ENCODE measurements at regions not wholly inside any gene's neighbourhood (a gene's known extent, or its start where the extent isn't known, plus 50 kb on each side); places are given as distances from the start of the nearest gene placed in this dataset.

- no peak for TF ChIP-seq PTBP1 (IDR thresholded peaks at IDR 0.05; ENCODE audit: low read depth, low read length)
- TF ChIP-seq ILF3 (IDR thresholded peaks at IDR 0.05; ENCODE audit: borderline replicate concordance), result no peak
- TF ChIP-seq ZBTB1 (CRISPR knock-in tag; IDR thresholded peaks at IDR 0.05; ENCODE audit: borderline replicate concordance, low read depth), result no peak
- TF ChIP-seq CEBPG (CRISPR knock-in tag; IDR thresholded peaks at IDR 0.05), result no peak
- TF ChIP-seq CEBPG (tag; conservative IDR thresholded peaks at IDR 0.05 in 1 of 2, IDR thresholded peaks at IDR 0.05 in 1 of 2), result no peak
- no peak for TF ChIP-seq ZNF274 (IDR thresholded peaks at IDR 0.05; ENCODE audit: borderline replicate concordance, low read depth, low read length)
- no peak for TF ChIP-seq MXI1 (IDR thresholded peaks at IDR 0.05; ENCODE audit: low read depth, low read length)
- TF ChIP-seq ELF4 (CRISPR knock-in tag; IDR thresholded peaks at IDR 0.05), result no peak
- TF ChIP-seq FOXK2 (conservative IDR thresholded peaks at IDR 0.05 in 1 of 2, IDR thresholded peaks at IDR 0.05 in 1 of 2; ENCODE audit: low read depth in 2 of 2), result no peak
Observed at GRCh38 chr3:27589795-27590194, 105.6 kb upstream of the SLC4A7 start (continued).

DNA sequence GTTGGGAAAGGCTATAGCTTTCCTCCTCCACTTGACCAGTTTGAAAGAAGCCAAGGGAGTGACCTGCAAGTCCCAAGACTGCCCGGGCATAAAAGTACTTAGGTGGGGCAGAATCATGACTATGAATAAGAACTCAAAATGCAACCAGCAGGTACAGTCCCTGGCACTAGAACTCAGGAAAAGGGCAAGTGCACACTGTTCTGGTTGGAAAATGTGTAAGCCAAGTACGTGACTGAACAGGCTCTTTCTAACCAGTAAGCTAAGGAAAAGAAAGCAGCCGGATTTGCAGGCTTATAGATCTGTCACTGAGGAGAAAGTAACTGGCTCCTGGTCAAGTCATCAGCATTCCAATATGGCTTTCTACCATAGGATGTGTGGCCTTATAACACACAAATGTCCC, 101.2 kb upstream of the SLC4A7 start:
- in situ Hi-C loops (cut with MboI), result no loop called here
- Histone ChIP-seq H3K4me3 (no peak overlapping the region), H2AFZ (ENCODE audit: low read depth, low read length) (no peak overlapping the region), H3K9me3 (replicated peaks; ENCODE audit: control insufficient read depth, insufficient read depth, low read depth, low read length) (no peaks in the 10 kb centered on the region), H3K36me3 (ENCODE audit: control insufficient read depth, insufficient read depth, low read length) (no peaks in the 10 kb centered on the region), H3K79me2 (ENCODE audit: control insufficient read depth, insufficient read depth, low read length) (no peaks in the 10 kb centered on the region), H3K27ac (ENCODE audit: extremely low read depth, low read depth, low read length) (no peak overlapping the region), H3K27me3 (ENCODE audit: control insufficient read depth in 2 of 2, insufficient read depth in 2 of 2, low read length in 2 of 2) (no peaks in the 10 kb centered on the region), H3K9ac (ENCODE audit: insufficient read depth in 1 of 2, low read depth in 2 of 2, low read length in 2 of 2) (no peak overlapping the region), H3K4me1 (replicated peaks in 1 of 2; ENCODE audit: control insufficient read depth in 2 of 2, insufficient read depth in 2 of 2, low read length in 2 of 2) (no peaks in the 10 kb centered on the region), H3K9me1 (ENCODE audit: control insufficient read depth, insufficient read depth, low read length) (no peaks in the 10 kb centered on the region), H3K4me2 (ENCODE audit: insufficient read depth, low read length) (no peak overlapping the region), H4K20me1 (replicated peaks; ENCODE audit: control insufficient read depth, insufficient read depth, low read length) (no peaks in the 10 kb centered on the region)
- ATAC-seq (no peak), DNase-seq (ENCODE audit: extremely low read depth in 1 of 4, low spot score in 3 of 4) (no peak), FAIRE-seq (no peak)
- intact Hi-C loops (cut with micrococcal nuclease), result no loop called here
- ChIA-PET POLR2A (interaction anchor here (0.7 kb wide), 1 partner anchor 183 kb away, joined by 4 read pairs; no protein-coding TSS in a partner anchor), CTCF (ENCODE audit: low intra/inter-chr PET ratio) (no interaction called here)
- BruUV-seq (replicated peaks), result no TSS peak
- WGBS (ENCODE audit: insufficient coverage, low coverage, missing lambda C conversion rate), result 2% methylated on average over 3 of the region's 3 CpGs
- TF ChIP-seq RBM15 (IDR thresholded peaks at IDR 0.05; ENCODE audit: insufficient read depth, low read length) (no peak), GMEB1 (CRISPR knock-in tag; IDR thresholded peaks at IDR 0.05) (no peak), E2F1 (CRISPR knock-in tag; IDR thresholded peaks at IDR 0.05) (no peak), HMG20B (CRISPR knock-in tag; IDR thresholded peaks at IDR 0.05) (no peak)
- TF ChIP-seq, protein P1, sequence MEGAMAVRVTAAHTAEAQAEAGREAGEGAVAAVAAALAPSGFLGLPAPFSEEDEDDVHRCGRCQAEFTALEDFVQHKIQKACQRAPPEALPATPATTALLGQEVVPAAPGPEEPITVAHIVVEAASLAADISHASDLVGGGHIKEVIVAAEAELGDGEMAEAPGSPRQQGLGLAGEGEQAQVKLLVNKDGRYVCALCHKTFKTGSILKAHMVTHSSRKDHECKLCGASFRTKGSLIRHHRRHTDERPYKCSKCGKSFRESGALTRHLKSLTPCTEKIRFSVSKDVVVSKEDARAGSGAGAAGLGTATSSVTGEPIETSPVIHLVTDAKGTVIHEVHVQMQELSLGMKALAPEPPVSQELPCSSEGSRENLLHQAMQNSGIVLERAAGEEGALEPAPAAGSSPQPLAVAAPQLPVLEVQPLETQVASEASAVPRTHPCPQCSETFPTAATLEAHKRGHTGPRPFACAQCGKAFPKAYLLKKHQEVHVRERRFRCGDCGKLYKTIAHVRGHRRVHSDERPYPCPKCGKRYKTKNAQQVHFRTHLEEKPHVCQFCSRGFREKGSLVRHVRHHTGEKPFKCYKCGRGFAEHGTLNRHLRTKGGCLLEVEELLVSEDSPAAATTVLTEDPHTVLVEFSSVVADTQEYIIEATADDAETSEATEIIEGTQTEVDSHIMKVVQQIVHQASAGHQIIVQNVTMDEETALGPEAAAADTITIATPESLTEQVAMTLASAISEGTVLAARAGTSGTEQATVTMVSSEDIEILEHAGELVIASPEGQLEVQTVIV (CRISPR knock-in tag; IDR thresholded peaks at IDR 0.05; ENCODE audit: borderline replicate concordance), result no peak
